ENCODE measurements at regions not wholly inside any gene's neighbourhood (a gene's known extent, or its start where the extent isn't known, plus 50 kb on each side); places are given as distances from the start of the nearest gene placed in this dataset.

DNA sequence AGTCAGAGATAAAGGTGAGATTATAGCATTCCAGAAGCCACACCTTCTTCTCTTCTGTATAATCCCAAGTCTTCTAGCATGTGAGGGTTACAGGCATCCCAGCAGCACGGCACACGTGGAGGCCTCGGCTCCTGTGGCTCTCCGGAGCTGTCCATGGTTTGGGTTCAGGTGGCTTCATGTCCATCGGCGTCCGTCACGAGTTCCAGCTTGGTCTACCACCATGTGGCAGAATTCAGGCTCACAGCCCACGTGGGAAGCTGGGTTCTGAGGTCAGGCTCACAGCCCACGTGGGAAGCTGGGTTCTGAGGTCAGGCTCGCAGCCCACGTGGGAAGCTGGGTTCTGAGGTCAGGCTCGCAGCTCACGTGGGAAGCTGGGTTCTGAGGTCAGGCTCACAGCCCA is 378.3 kb upstream of the SALL3 start:
- TF ChIP-seq POLR2A (IDR thresholded peaks at IDR 0.05) (no peak), POLR2AphosphoS5 (IDR thresholded peaks at IDR 0.05; ENCODE audit: insufficient read depth in 1 of 2, low read depth in 1 of 2) (no peak)
- TF ChIP-seq, protein P1, sequence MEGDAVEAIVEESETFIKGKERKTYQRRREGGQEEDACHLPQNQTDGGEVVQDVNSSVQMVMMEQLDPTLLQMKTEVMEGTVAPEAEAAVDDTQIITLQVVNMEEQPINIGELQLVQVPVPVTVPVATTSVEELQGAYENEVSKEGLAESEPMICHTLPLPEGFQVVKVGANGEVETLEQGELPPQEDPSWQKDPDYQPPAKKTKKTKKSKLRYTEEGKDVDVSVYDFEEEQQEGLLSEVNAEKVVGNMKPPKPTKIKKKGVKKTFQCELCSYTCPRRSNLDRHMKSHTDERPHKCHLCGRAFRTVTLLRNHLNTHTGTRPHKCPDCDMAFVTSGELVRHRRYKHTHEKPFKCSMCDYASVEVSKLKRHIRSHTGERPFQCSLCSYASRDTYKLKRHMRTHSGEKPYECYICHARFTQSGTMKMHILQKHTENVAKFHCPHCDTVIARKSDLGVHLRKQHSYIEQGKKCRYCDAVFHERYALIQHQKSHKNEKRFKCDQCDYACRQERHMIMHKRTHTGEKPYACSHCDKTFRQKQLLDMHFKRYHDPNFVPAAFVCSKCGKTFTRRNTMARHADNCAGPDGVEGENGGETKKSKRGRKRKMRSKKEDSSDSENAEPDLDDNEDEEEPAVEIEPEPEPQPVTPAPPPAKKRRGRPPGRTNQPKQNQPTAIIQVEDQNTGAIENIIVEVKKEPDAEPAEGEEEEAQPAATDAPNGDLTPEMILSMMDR (IDR thresholded peaks at IDR 0.05), result no peak

All from vagina (tissue), 2 donors.